CD4-positive, alpha-beta memory T cell (primary cell): ENCODE measurements at regions not wholly inside any gene's neighbourhood (a gene's known extent, or its start where the extent isn't known, plus 50 kb on each side); places are given as distances from the start of the nearest gene placed in this dataset.

Experiments used
- CTCF ChIA-PET: fragments of 350-600 bp; sonication (Branson Sonifier 250); formaldehyde crosslinking; loops from one replicate; lab custom pipeline; 2021; ENCODE audit warnings: inconsistent platforms; ENCODE audit not compliant: partially characterized antibody; lab: Charles Lee
- POLR2A ChIA-PET: fragments of 350-600 bp; sonication (Branson Sonifier 250); formaldehyde crosslinking; loops from one replicate; lab custom pipeline; 2021; ENCODE audit not compliant: partially characterized antibody; lab: Charles Lee
- DNase-seq, 5 donors: peaks; one replicate each; pipeline versions ENCODE4 v3.0.0 to v3.0.0-alpha.2; 2020 to 2022; ENCODE audit warnings: mixed read lengths in 1 of 5
- H3K27ac ChIP-seq: one replicate; pipeline ENCODE4 v1.7.0; 2013; ENCODE audit warnings: low read depth, low read length
- H3K27me3 ChIP-seq: 2 replicates; pipeline ENCODE4 v1.7.0; 2013; ENCODE audit warnings: mild to moderate bottlenecking, low read length, moderate library complexity; ENCODE audit not compliant: insufficient read depth
- H3K36me3 ChIP-seq: 2 replicates; pipeline ENCODE4 v1.7.0; 2013; ENCODE audit warnings: mild to moderate bottlenecking, low read length, moderate library complexity; ENCODE audit not compliant: insufficient read depth
- H3K4me1 ChIP-seq: 2 replicates; pipeline ENCODE4 v1.7.0; 2013; ENCODE audit warnings: mild to moderate bottlenecking, low read length, moderate library complexity; ENCODE audit not compliant: insufficient read depth
- H3K4me3 ChIP-seq, 2 donors: one replicate each; pipeline ENCODE4 v1.7.0; 2013; ENCODE audit warnings: low read length in 2 of 2, mild to moderate bottlenecking in 1 of 2
- H3K9me3 ChIP-seq, 2 donors: one replicate each; pipeline ENCODE4 v1.7.0; 2013; ENCODE audit warnings: low read length in 2 of 2, control low read depth in 1 of 2; ENCODE audit not compliant: control insufficient read depth in 1 of 2
- H3K27ac Mint-ChIP-seq, 7 donors: one replicate each; pipeline ENCODE4 v1.8.0; 2020 to 2021; ENCODE audit warnings: mixed read lengths in 7 of 7, mild to moderate bottlenecking in 6 of 7, inconsistent platforms in 3 of 7, moderate library complexity in 3 of 7
- H3K27me3 Mint-ChIP-seq, 2 donors: one replicate each; pipeline ENCODE4 v1.8.0; 2020 to 2021; ENCODE audit warnings: mixed read lengths in 2 of 2
- H3K36me3 Mint-ChIP-seq, 2 donors: one replicate each; pipeline ENCODE4 v1.8.0; 2020 to 2021; ENCODE audit warnings: mixed read lengths in 2 of 2, inconsistent platforms in 1 of 2, mild to moderate bottlenecking in 1 of 2
- H3K4me1 Mint-ChIP-seq, 4 donors: one replicate each; pipeline ENCODE4 v1.8.0; 2020 to 2021; ENCODE audit warnings: mixed read lengths in 4 of 4, mild to moderate bottlenecking in 1 of 4
- H3K4me3 Mint-ChIP-seq, 8 donors: one replicate each; pipeline ENCODE4 v1.8.0; 2020 to 2021; ENCODE audit warnings: mixed read lengths in 8 of 8, mild to moderate bottlenecking in 7 of 8, moderate library complexity in 6 of 8, inconsistent platforms in 3 of 8
- H3K9me3 Mint-ChIP-seq, 8 donors: one replicate each; pipeline ENCODE4 v1.8.0; 2020 to 2021; ENCODE audit warnings: mixed read lengths in 8 of 8, mild to moderate bottlenecking in 5 of 8, inconsistent platforms in 3 of 8, moderate library complexity in 1 of 8
- intact Hi-C: fragments of 100-400 bp; cut with micrococcal nuclease; formaldehyde crosslinking; loops from one replicate; pipeline ENCODE4 v1.15.1; 2023

DNA sequence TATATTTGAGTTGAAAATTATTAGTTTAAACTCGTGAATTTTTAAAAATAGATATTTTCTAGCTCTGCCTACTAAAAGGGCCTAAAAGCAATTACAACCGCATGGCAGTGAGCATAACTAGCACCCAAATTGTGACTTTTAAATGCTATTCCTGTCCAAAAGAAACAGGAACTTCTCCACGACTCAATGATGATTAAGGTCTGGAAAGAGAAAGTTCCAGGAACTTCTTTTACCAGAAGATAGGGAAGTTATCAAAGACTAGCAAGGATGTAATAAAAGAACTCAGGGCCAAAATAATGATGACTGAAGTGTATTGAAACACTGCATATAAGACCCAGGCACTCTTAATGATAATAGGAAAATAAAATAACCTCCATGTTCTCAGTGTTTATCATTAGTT, 313.0 kb downstream of the PLPP3 start:
- ChIA-PET POLR2A (no interaction called here), CTCF (no interaction called here)
- Histone ChIP-seq H3K9me3 (no peaks in the 10 kb centered on the region), H3K27ac (no peak overlapping the region), H3K4me3 (no peak overlapping the region), H3K36me3 (no peaks in the 10 kb centered on the region), H3K4me1 (no peaks in the 10 kb centered on the region), H3K27me3 (no peaks in the 10 kb centered on the region)
- H3K9me3 Mint-ChIP-seq, result peaks cover 0 to 4% (median 2%) of the 10 kb centered on the region in 8 donors
- no peaks in the 10 kb centered on the region for H3K4me1 Mint-ChIP-seq
- H3K36me3 Mint-ChIP-seq, result no peaks in the 10 kb centered on the region
- H3K27me3 Mint-ChIP-seq, result peaks cover 0 to 4% of the 10 kb centered on the region in 2 donors
- H3K4me3 Mint-ChIP-seq, result no peak overlapping the region
- H3K27ac Mint-ChIP-seq, result no peak overlapping the region
- intact Hi-C loops, result no loop called here
- no peak for DNase-seq

- Histone ChIP-seq H3K27me3 (no peaks in the 10 kb centered on the region), H3K27ac (no peak overlapping the region), H3K4me1 (no peaks in the 10 kb centered on the region), H3K4me3 (no peak overlapping the region), H3K36me3 (no peaks in the 10 kb centered on the region), H3K9me3 (no peaks in the 10 kb centered on the region)
- no peak for DNase-seq
- intact Hi-C loops, result no loop called here
- POLR2A ChIA-PET, result no interaction called here
- Mint-ChIP-seq H3K27me3 (peaks cover 0 to 4% of the 10 kb centered on the region in 2 donors), H3K27ac (no peak overlapping the region), H3K4me3 (no peak overlapping the region), H3K36me3 (no peaks in the 10 kb centered on the region), H3K9me3 (peaks cover 0 to 4% (median 2%) of the 10 kb centered on the region in 8 donors), H3K4me1 (no peaks in the 10 kb centered on the region)
- CTCF ChIA-PET, result no interaction called here
Observed at GRCh38 chr1:56265216-56265615, 314.1 kb downstream of the PLPP3 start.

DNA sequence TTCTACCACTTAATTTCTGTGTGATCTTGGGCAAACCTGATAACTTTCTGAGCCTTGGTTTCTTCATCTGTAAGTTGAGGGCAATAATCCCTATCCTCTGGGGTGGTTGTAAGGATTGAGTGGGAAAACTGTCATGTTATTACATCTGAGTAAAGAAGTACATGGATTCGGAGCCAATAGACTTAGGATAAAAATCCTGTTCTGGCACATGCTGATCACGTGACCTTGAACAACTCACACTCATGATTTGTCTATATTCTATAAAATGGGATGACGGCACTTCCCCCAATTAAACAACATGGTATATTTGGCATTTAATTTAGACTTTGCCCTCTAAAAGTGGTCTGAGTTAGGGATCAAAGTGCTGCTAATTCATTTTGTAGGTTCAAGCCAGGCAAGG, 315.5 kb downstream of the PLPP3 start:
- intact Hi-C loops, result no loop called here
- POLR2A ChIA-PET, result no interaction called here

GRCh38 chr1:56258371-56258770, 321.0 kb downstream of the PLPP3 start:
- DNase-seq, result no peak
- H3K27me3 ChIP-seq, result no peaks in the 10 kb centered on the region
- H3K9me3 Mint-ChIP-seq, result peaks cover 0 to 6% (median 0%) of the 10 kb centered on the region in 8 donors
- H3K27ac ChIP-seq, result no peak overlapping the region
- no peak overlapping the region for H3K4me3 Mint-ChIP-seq
- H3K4me3 ChIP-seq, result no peak overlapping the region
- no peaks in the 10 kb centered on the region for H3K4me1 ChIP-seq
- no peak overlapping the region for H3K27ac Mint-ChIP-seq
- POLR2A ChIA-PET, result no interaction called here
- no peaks in the 10 kb centered on the region for H3K36me3 ChIP-seq
- intact Hi-C loops, result no loop called here
- CTCF ChIA-PET, result no interaction called here
- no peaks in the 10 kb centered on the region for H3K36me3 Mint-ChIP-seq
- H3K27me3 Mint-ChIP-seq, result peaks cover 0 to 2% of the 10 kb centered on the region in 2 donors
- no peaks in the 10 kb centered on the region for H3K4me1 Mint-ChIP-seq
- no peaks in the 10 kb centered on the region for H3K9me3 ChIP-seq

More for the DNA sequence above, 315.5 kb downstream of the PLPP3 start:
- DNase-seq, result no peak
- Mint-ChIP-seq H3K36me3 (no peaks in the 10 kb centered on the region), H3K27ac (no peak overlapping the region), H3K4me1 (no peaks in the 10 kb centered on the region), H3K4me3 (no peak overlapping the region), H3K9me3 (peaks cover 0 to 6% (median 2%) of the 10 kb centered on the region in 8 donors), H3K27me3 (peaks cover 0 to 4% of the 10 kb centered on the region in 2 donors)
- CTCF ChIA-PET, result no interaction called here
- Histone ChIP-seq H3K9me3 (no peaks in the 10 kb centered on the region), H3K4me3 (no peak overlapping the region), H3K27me3 (no peaks in the 10 kb centered on the region), H3K27ac (no peak overlapping the region), H3K4me1 (no peaks in the 10 kb centered on the region), H3K36me3 (no peaks in the 10 kb centered on the region)

DNA sequence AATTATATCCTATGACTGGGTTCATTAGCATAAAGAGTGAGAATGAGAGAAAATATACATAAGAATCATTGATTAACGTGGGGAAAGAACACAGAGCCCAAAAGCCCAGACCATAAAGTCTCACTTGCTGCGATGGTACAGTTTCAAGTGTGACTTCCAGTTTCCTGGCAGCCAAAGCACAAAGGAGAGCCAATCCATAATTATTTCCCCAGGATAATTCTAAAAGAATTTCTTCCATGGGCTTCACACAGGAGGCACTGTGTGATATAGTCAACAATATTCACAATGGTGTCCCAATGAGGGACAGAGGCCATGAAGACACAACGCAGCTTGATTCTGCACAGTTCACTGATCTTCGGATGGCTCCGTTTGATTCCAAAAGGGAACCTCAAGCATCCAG, 321.6 kb downstream of the PLPP3 start:
- no peaks in the 10 kb centered on the region for H3K9me3 ChIP-seq
- no peak overlapping the region for H3K4me3 ChIP-seq
- H3K9me3 Mint-ChIP-seq, result peaks cover 0 to 6% (median 0%) of the 10 kb centered on the region in 8 donors
- no peaks in the 10 kb centered on the region for H3K4me1 Mint-ChIP-seq
- no peak for DNase-seq
- peaks cover 0 to 2% of the 10 kb centered on the region in 2 donors for H3K27me3 Mint-ChIP-seq
- ChIA-PET CTCF (no interaction called here), POLR2A (no interaction called here)
- intact Hi-C loops, result no loop called here
- H3K27ac Mint-ChIP-seq, result no peak overlapping the region
- H3K27ac ChIP-seq, result no peak overlapping the region
- H3K27me3 ChIP-seq, result no peaks in the 10 kb centered on the region
- H3K4me1 ChIP-seq, result no peaks in the 10 kb centered on the region
- no peaks in the 10 kb centered on the region for H3K36me3 Mint-ChIP-seq
- H3K4me3 Mint-ChIP-seq, result peak overlapping the region in 1 of 8 donors; percentile 4
- no peaks in the 10 kb centered on the region for H3K36me3 ChIP-seq

- ChIA-PET CTCF (no interaction called here), POLR2A (no interaction called here)
- Histone ChIP-seq H3K36me3 (no peaks in the 10 kb centered on the region), H3K4me3 (no peak overlapping the region), H3K27me3 (no peaks in the 10 kb centered on the region), H3K27ac (no peak overlapping the region), H3K4me1 (no peaks in the 10 kb centered on the region), H3K9me3 (no peaks in the 10 kb centered on the region)
- H3K27me3 Mint-ChIP-seq, result peaks cover 0 to 2% of the 10 kb centered on the region in 2 donors
- intact Hi-C loops, result no loop called here
- no peaks in the 10 kb centered on the region for H3K36me3 Mint-ChIP-seq
- no peaks in the 10 kb centered on the region for H3K4me1 Mint-ChIP-seq
- DNase-seq, result no peak
- H3K27ac Mint-ChIP-seq, result no peak overlapping the region
- no peak overlapping the region for H3K4me3 Mint-ChIP-seq
- peaks cover 0 to 5% (median 0%) of the 10 kb centered on the region in 8 donors for H3K9me3 Mint-ChIP-seq
Observed at GRCh38 chr1:56256153-56257000, 323.0 kb downstream of the PLPP3 start.

DNA sequence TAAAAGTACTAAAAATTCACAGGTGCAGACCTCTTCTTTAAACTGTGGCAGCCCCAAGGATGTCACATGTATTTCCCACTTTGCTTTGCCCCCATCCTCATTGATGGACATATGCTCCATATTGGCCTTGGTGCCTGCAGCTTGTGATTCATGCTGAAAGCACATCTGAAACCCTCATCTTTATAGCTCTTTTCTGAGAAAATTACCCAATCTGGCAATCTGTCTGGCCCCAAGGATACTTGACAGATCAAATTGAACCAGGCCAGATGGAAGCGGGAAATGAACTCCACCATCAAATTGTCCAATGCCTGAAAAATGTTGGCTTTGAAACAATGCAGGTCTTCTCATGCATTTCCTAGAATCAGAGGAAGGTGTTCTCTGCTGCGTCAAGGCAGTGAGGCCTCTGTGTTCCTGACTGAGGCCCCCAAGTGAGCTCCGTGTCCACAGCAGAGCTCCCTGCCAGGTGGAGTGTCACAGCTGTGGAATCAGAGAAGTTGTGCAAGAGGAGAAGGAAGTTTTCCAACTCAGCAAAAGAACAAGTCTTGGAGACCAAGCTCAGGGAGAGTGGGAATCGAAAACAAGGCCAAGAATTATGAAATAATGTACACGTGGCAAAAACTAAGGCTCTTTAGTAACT, 323.7 kb downstream of the PLPP3 start:
- Mint-ChIP-seq H3K4me3 (no peak overlapping the region), H3K27ac (no peak overlapping the region), H3K27me3 (peaks cover 0 to 2% of the 10 kb centered on the region in 2 donors), H3K9me3 (peaks cover 0 to 5% (median 0%) of the 10 kb centered on the region in 8 donors), H3K4me1 (no peaks in the 10 kb centered on the region), H3K36me3 (no peaks in the 10 kb centered on the region)
- DNase-seq, result no peak
- H3K36me3 ChIP-seq, result no peaks in the 10 kb centered on the region
- H3K9me3 ChIP-seq, result no peaks in the 10 kb centered on the region
- no peak overlapping the region for H3K27ac ChIP-seq
- ChIA-PET CTCF (no interaction called here), POLR2A (no interaction called here)
- H3K4me1 ChIP-seq, result no peaks in the 10 kb centered on the region
- intact Hi-C loops, result no loop called here
- no peaks in the 10 kb centered on the region for H3K27me3 ChIP-seq
- no peak overlapping the region for H3K4me3 ChIP-seq
